ENCODE measurements at regions not wholly inside any gene's neighbourhood (a gene's known extent, or its start where the extent isn't known, plus 50 kb on each side); places are given as distances from the start of the nearest gene placed in this dataset.
"Not testable (repeated sequence)": the region's sequence is repeated elsewhere in the genome, so short reads cannot be mapped to it uniquely, and the experiment has no call there.

DNA sequence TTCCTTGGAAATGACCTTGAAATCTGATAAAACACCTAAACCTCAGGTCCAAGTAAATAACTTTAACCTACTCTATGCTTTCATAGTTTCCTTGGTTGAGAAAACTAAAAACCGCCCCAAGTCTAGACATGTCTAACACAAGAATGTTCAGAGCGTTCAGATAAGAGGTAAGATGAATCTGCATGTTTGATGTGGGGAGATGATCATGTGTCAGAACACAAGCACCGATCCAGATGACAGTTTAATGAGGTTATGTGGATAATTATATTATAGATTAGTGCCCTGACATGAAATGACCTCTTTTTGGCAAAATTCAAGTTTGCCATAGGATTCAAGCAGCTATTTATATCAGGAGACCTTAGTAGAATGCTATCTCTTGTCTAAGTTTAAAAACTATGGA is 729.8 kb upstream of the SOX11 start:
- no peak for DNase-seq

DNA sequence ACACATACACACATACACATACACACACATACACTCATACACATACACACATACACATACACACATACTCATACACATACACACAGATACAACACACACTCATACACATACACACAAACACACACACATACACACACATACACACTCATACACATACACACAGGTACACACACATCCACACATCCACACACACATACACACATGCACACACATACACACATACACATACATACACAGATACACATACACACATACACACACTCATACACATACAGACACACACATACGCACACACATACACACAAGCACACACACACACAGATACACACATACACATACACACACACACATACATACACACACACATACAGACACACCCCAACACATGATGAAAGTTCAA is 729.1 kb upstream of the SOX11 start:
- DNase-seq, result no peak

DNA sequence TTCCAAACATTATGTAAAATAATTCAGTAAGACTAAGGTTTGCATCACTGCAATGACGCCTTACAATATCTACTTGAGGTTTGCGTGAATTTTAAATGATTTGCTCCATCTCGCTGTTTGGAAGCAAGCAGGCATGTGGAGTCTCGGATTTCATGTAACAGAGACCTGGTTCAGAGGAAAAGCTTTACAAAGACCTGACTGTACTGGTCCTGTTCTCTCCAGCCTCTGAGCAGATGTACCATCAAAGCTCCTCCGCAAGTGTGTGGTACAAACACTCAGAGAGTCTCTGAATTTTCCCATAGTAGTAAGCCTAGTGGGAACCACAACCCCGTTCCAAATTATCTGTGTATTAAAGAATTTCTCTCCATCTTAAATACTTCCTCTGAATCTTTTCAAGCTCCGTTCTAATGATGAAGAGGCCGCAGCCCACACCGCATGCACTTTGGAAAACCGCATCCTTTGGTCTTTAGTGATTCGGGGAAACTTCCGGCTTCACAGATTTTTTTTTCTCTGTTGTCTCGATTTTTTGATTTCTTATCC is 728.1 kb upstream of the SOX11 start:
- no peak for DNase-seq

DNA sequence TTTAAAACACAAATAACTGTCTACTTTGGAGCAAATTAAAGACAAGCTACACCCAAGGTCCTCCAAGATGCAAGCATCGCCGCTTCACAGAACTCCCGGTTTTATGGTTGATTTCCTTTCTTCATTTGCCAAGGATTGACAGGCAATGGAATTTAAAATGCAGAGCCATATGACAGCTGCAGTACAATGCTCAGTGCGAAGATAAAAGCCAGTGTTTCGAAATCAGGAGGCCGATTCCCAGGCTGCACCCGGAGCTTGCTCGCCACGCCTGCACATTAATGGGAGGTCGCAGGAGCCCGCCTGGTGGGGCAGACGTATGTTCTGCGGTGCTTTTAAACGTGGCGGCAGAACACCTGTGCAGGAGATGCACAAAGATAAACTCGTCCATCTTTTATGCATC is 727.6 kb upstream of the SOX11 start:
- DNase-seq, result no peak

DNA sequence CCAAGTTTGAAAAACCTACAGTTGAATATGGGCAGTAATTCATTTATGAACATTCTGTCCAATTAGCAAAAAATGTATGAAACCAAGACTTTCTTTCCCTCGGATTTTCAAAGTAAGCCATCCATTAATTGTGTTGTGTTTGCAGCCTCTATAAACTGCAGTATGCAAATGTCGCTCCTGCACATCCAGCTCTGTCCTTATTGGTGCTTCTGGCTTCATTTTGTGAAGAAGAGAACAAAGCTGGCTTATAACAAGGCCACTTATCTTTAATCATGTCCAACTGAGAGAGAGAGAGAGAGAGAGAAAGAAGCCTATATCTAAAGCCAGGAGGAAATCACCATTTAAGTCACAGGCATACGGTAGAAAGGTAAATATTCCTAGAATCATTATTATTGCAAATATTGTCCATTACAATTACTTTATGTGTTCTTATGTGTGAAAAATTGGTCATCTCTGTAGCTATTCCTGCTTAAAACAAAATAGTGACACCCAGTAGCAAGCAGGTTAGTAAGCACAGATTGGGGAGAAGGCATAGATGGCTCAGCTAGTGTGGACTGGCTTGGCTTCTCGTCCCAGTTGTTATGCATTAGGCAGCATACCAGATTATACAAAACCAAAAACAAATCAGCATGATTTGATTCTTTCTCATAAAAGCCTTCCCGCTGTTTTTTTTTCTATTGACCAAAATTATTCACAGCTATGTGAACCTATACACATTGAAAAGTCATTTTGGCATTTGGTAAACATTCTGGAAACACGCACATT is 726.4 kb upstream of the SOX11 start:
- DNase-seq, result no peak

DNA sequence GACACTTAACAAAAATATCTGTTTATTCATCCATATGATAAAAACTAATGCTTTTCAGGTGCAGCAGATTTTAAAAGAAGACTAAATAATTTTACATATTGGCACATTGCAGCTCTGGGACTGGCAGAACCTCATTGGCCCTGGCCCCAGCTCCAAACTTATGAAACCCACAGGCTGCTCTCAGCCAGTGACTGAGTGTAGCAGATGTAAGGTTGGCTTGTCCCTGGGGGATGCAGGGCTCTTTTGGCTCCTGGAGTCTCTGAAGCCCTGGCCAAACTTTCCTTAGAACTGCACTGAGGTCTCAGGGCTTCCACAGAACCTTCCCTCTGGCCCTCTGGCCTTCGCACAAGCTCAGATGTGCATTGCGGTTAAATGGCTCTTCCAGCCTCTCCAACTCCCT is 725.0 kb upstream of the SOX11 start:
- DNase-seq, result no peak

DNA sequence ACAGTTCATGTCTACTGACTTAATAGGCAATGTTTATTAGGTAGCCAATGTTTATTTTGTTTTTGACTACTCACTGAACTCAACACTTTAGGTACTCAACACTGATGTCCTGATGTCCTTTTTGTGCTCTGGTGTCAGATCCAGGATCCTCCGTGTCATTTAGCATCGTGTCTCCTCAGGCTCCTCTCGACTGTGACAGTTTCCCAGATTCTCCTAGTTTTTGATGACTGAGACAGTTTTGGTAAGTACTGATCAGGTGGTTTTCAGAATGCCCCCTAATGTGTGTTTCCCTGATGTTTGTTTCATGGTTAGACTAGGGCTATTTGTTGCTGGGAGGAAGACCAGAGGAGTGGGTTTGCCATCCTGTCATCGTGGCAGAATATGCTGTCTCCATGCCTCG is 719.7 kb upstream of the SOX11 start:
- no peak for DNase-seq

DNA sequence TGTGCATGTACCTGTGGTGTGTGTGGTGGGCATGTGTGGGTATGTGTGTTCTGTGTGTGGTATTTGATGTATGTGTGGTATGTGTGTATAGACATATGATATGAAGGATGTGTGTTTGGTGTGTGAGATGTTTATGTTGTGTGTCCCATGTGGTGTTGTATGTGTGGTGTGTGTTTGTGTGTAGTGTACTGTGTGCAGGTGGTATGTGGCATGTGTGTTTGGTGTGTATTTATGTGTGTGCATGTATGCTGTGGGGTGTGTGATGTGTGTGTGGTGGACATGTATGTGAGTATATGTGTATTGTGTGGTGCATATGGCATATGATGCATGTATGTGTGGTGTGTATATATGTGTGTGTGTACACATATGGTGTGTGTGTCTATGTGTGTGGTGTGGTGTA is 718.8 kb upstream of the SOX11 start:
- no peak for DNase-seq

DNA sequence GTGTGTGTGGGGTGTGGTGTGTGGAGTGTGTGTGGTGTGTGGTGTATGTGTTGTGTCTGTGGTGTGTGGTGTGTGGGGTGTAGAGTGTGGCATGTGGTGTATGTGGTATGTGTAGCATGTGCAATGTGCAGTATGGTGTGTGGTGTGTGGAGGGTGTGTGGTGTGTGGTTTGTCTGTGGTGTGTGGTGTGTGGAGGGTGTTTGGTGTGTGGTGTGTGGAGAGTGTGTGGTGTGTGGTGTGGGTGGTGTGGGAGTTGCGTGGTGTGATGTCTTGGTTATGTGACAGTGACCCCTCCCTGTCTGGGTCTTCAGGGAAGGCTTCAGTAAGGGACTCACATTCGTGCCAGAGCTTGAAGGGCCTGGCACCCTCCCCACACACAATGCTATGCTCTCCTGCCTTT is 718.2 kb upstream of the SOX11 start:
- no peak for DNase-seq

DNA sequence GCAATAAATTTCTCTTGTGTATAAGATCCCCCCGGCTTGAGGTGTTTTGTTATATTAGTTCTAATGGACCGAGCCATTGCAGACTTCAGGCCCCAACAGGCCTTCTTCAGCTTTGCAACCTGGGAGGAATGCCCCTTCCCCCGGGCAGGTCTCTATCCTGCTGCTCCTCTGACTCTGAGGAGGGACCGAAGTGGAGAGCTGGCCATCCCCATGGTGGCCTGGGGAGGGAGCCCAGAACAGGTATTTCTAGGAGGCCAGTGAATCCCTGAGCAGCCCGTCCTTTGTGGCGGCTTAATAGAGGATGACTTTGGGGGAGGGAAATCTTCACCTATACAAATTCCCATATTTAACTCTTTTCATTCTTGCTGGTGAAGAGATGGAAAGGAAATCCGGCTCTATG is 715.8 kb upstream of the SOX11 start:
- DNase-seq, result no peak

DNA sequence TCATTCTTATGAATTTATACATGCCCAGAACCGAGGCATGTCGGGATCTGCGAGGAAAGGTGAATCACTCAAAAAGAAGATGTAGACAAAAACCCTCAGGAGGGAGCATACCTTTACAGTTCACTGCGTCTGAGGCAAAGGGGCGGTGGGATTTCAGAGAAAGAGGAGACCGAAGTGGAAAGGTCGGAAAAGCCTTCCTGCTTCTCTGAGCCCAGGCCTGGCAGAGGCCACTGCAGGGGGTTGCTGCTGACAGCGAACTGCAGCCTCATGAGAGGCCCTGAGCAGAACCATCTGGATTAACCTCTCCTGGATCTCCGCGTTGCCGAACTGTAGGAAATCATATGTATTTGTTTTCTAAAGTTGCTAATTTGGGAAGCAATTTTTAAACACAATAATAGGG is 713.1 kb upstream of the SOX11 start:
- DNase-seq, result no peak

DNA sequence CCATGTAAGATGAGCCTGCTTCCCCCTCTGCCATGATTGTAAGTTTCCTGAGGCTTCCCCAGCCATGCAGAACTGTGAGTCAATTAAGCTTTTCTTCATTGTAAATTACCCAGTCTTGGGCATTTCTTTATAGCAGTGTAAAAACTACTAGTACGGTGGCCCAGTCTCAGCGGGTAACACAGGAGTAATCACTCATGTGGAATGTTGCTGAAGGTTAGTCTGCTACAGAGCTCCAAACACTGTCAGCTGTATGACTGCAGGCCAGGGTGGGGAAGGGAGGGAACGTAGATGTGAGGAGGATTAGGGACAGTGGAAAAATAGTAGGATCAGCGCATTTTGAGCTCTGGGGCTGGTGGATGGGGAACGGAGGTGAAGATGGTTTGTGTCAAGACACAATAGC is 711.2 kb upstream of the SOX11 start:
- no peak for DNase-seq

DNA sequence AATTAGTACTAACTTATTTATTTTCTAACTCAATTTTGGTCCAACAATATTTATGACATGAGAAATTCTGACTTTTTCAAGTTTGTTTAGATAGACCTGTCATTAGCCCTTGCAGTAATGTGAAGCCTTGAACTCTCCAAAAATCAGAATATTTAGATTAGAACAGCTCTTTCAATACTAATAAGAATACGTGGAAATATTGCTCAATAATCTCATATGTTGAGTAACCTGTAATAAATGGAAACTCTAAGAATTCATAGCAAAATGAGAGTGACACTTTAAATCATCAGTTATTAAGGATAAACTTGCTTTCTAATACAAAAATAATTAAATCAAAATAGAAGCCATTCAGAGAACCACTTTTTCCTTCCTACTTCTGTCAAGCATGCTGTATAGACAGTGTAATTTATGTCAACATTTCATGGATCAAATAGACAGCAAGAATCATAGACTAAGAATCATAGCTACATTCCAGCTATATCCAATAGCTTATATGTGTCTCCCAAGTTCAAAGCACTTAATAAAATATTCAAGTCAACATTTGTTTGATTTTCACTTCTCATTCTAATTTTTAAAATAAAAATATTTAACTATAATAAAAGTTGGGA is 710.3 kb upstream of the SOX11 start:
- no peak for DNase-seq

DNA sequence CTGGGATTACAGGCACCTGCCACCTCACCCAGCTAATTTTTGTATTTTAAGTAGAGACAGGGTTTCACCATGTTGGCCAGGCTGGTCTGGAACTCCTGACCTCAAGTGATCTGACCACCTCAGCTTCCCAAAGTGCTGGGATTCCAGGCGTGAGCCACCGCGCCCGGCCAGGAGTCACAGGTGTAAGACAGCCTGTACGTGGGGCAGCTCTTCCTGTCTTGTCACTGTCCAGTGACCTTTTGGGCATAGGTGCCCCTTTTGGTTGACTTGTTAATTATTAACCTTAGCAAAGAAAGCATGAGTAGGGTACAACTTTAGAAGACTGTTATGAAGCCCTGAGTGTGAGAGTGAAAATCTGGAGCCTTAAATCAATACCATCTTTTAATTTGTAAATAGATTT is 703.7 kb upstream of the SOX11 start:
- DNase-seq, result not testable (repeated sequence)

DNA sequence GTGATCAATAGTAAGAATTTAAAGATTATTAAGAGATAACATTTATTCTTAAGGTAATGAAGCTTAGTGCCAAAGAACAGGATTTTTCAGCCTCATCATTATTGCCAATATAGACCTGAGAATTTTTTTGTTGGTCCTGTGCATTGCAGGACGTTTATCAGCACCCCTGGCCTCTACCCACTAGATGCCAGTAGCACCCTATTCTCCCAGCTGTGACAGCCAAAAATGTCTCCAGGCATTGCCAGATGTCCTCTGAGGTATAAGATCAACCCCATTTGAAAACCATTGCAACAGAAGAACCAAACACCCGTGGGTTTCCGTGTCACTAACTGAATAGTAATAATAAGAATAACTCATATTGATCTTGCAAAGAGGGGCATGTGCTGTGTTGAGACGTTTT is 700.0 kb upstream of the SOX11 start:
- DNase-seq, result no peak

DNA sequence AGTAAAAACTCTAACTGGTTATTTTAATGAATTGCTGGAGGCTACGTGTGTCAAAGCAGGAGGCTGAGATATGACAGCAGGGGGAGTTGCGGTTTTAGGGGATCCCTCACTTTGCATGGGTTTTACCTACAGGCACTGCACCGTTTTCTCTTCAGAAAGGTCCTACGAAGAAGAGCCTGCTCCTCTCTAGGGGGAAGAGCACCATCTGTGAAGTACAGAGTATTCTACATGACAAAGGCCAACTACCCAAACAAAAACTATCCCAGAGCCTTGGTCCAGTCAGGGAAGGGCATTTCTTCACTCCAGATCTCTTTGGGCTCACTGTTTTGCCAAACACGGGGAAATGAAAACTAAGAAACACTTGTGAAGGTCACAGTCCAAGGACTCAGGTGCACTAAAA is 696.7 kb upstream of the SOX11 start:
- no peak for DNase-seq

DNA sequence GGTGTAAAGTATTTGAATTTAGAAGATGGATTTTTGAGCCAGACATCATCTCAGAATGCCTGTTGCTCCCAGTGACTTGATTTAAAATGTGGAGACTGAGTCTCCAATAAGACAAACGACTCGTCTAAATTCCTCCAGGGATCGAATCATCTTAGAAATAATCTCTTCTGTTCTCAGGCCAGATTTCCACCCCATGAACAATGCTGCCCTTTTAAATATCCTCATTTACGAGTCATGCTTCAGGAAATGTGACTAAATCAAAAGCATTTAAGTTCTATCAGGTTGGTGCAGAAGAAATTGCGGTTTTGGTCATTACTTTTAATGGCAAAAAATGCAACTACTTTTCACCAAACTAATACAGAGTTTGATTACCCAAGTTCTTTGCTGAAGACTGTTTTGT is 684.6 kb upstream of the SOX11 start:
- DNase-seq, result no peak

DNA sequence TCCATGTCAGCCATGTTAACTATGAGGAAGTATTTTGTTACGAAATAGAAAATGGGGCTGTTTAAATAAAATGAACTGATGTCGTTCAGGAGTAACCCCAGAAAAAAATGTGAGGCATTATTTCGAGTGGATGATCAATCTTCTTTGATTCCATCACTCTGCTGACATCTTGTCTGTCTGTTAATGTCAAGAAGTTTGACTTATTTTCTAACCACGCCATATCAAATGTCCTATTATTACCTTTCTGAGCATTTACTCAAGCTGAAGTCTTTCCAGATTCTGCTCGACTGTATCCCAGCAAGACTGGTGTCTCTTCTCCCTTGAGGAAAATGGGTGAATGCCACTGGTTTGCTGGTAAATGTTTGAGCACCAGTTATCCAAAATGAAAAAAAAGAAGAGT is 672.9 kb upstream of the SOX11 start:
- no peak for DNase-seq

DNA sequence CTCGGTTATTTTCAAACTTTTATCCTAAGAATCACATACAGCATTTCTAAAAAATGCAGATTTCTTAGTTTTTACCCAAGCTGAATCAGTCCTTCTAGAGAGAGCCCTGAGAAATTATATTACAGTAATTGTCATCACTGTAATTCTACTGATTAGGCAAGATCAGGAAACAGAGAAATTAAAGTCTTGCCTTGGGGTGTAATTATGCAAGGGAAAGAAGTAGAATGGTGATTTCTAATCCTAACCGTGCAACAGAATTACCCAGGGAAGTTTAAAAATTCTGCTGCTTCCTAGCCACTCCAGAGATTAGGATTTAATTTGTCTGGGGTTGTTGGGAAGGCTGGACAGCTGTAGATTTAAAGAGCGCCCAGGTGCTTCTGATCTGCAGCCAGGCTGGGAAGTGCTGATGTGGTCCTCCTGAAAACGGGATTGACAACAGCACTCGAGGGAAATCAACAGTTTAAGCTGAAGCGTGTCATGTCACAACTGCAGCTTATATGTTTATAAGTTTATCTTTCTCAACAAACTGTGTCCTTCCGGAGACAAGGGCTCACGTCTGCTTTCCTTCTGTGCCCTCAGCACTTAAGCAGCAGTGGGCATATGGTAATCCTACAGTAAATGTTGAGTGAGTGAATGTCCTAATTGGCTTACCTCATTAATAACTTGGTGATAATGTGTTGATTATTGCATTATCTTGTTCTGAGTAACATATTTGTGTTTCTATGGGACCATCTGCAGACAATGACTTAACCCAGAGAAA is 671.9 kb upstream of the SOX11 start:
- no peak for DNase-seq

DNA sequence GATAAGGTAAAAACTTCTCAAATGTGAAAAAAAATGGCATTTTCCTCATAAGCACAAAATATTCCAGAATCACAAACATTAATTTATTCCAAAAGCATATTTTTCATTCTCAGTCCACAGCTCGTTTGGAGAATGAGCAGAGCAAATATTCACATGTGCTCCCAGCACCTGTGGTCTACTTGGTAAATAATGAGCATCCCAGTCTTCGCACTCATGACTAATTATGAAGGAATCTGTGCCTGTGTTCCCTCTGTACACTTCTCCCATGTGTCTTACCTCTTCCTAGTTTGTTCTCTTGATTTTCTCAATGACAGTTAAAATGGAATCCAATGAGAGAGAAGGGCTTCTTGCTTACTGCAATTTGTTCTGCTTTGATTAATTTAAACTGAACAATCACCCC is 671.0 kb upstream of the SOX11 start:
- no peak for DNase-seq

DNA sequence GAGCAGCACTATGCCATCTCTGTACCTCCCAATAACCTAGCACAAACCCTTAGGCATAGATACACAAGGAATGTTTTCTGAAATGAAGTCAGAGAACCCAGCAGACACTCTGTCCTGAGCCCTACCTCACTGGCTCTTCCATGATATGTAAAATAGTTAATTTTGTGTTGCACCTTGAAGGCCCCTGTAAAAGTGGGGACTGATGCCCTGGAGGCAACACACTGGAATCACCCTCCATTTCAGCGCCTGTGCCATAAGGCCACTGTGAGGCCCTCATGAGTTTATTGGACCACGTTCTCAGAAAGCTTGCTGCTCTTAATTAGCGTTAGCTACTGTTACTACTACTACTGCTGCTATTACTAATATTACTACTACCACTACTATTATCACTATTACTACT is 670.1 kb upstream of the SOX11 start:
- no peak for DNase-seq

DNA sequence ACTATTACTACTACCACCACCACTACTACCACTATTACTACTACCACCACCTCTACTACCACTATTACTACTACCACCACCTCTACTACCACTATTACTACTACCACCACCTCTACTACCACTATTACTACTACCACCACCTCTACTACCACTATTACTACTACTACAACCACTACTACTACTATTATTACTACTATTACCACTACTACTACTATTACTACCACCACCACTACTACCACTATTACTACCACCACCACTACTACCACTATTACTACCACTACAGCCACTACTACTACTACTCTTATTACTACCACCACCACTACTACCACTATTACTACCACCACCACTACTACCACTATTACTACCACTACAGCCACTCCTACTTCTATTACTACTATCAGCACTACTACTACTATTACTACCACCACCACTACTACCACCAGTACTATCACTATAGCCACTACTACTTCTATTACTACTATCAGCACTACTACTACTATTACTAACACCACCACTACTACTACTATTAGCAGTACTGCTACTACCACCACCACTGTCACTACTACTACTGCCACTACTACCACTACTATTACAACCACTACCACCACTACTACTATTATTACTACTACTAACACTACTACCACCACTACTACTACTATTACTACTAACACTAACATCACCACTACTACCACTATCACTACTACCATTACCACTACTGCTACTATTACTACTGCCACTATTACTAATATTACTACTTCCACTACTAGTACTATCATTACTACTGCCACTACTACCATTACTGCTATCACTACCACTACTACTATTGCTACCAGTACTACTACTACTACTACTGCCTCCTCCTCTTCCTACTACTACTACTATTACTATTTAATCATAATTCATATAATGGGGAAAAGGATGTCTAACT is 669.2 kb upstream of the SOX11 start:
- DNase-seq, result not testable (repeated sequence)
